HL-60 (cell line): ENCODE measurements at regions not wholly inside any gene's neighbourhood (a gene's known extent, or its start where the extent isn't known, plus 50 kb on each side); places are given as distances from the start of the nearest gene placed in this dataset.

Experiments
- DNase-seq, 2 experiments: peaks; one replicate each; pipeline ENCODE4 v3.0.0-alpha.2; 2010 to 2020; ENCODE audit warnings: low read depth in 1 of 2, low spot score in 1 of 2
- H3K27ac ChIP-seq: fragments of 250-450 bp; sonication (Bioruptor Pico); replicated peaks from 2 replicates; pipeline ENCODE4 v1.5.1; 2020; ENCODE audit warnings: mild to moderate bottlenecking, moderate library complexity
- H3K27me3 ChIP-seq: fragments of 250-450 bp; sonication (Bioruptor Pico); 2 replicates; pipeline ENCODE4 v1.5.1; 2021; ENCODE audit warnings: mild to moderate bottlenecking, moderate library complexity; ENCODE audit not compliant: insufficient read depth, poor library complexity, severe bottlenecking
- H3K4me3 ChIP-seq: replicated peaks from 2 replicates; pipeline ENCODE4 v1.5.1; 2011; ENCODE audit warnings: mild to moderate bottlenecking, control low read depth, low read length; ENCODE audit not compliant: insufficient read depth
- CTCF ChIP-seq: IDR thresholded peaks from one replicate; pipeline ENCODE4 v1.5.1; 2011; ENCODE audit warnings: low read length, control low read depth, inconsistent platforms; ENCODE audit not compliant: insufficient read depth
- GABPA ChIP-seq: IDR thresholded peaks from 2 replicates; pipeline ENCODE4 v1.6.1; 2012; ENCODE audit warnings: low read depth
- POLR2AphosphoS5 ChIP-seq: IDR thresholded peaks from 2 replicates; pipeline ENCODE4 v1.6.1; 2012; ENCODE audit warnings: low read depth
- REST ChIP-seq: IDR thresholded peaks from 2 replicates; pipeline ENCODE4 v1.6.1; 2012; ENCODE audit warnings: low read depth; ENCODE audit not compliant: insufficient replicate concordance
- SPI1 ChIP-seq: IDR thresholded peaks from 2 replicates; pipeline ENCODE4 v1.6.1; 2012; ENCODE audit warnings: low read depth, mild to moderate bottlenecking, borderline replicate concordance

DNA sequence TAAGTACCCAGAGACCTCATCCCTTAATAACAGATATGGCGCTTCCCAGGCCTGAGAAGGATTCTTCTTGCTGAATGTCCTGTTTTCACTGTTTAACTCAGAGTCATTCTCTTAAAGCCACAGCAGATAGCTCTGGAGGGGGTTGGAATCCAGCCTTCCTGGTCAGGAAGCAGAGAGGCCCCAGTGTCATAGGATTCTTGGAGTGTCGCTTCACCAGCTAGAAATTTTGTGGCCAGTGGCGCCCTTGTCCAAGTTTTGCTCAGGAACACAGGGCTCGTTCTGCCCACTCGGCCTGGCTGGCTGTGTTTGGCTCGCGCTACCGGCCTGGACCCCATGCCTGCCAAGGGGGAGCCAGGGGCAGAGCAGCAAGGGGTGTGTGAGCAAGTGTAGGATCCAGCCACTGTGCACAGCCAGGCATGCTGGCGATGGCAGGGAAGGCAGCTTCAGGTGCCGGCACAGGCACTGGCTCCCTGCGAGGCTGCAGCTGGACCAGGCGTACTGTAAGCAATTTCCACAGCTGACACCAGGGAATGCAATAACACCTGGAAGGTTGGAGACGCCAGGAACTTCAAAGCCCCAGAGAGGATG is 214.8 kb upstream of the SESN3 start:
- H3K27ac ChIP-seq: no peak overlapping the region
- no peaks in the 10 kb centered on the region for H3K27me3 ChIP-seq

DNA sequence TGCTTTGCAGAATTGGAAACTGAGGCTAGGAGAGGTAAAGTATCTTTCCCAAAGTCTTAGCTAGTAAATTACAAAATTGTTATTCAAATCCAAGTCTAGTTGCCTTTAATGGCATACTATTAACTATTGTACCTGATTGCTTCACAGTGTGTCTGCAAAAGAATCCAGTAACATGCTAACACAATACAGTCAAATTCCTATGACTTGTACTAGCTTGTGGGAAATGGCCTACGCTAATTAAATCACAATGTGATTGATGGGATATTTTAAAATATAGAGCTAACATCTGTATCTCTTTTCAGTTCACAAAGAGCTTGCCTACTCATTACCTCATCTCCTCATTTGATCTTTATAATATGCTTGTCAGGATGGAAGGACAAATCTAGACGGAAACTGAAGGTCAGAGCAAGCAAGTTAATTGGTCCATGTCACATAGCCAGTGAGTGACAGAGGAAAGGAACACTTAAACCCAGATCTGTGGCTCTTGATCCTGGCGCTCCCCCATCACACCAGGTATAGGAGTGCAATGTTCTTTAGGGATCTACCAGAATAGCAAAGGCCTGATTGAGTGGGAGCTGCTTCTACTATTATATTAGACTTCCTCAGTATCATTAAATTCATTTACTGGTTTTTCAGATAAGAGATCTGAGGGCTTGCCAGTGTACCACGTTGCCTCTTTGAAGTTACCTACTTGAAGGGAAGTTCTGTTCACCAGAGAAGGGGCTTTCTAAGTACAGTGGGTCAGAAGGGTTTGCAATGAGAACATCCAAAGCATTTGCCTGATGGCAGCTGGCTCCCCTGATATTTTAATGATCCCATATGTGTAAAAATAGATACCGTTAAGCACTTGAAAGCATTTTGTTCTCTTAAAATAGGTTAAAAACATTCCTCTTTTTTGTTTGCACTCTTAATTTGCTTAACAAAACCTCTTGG is 213.6 kb upstream of the SESN3 start:
- TF ChIP-seq GABPA (no peak), REST (no peak), SPI1 (no peak), POLR2AphosphoS5 (no peak), CTCF (no peak)
- Histone ChIP-seq H3K27ac (no peak overlapping the region), H3K27me3 (no peaks in the 10 kb centered on the region), H3K4me3 (no peak overlapping the region)
- no peak for DNase-seq

More for the DNA sequence above, 214.8 kb upstream of the SESN3 start:
- TF ChIP-seq CTCF: no peak
- TF ChIP-seq SPI1: no peak
- no peak for TF ChIP-seq POLR2AphosphoS5
- TF ChIP-seq GABPA: no peak
- no peak for TF ChIP-seq REST
- no peak overlapping the region for H3K4me3 ChIP-seq
- DNase-seq: no peak

DNA sequence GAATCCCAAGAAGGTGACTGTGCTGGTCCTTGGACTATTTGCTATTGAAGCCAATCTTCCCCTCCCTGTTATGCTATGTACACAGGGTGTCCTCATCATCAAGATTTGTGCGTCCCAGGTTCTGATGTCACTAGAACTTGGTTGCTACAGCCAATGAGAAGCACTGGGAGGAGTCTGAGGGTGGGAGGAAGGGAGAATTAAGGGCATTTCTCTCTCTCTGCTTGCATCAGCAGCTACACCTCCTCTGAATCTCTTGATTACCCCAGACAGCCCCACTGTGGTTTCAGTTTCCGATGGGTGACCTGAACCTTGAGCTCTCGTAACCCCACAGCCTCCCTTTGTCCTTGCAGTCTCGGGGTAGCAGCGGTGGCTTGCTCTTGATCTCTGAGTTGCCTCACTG is 212.4 kb upstream of the SESN3 start:
- TF ChIP-seq SPI1 (no peak), CTCF (no peak), REST (no peak), GABPA (no peak), POLR2AphosphoS5 (no peak)
- no peak overlapping the region for H3K27ac ChIP-seq
- DNase-seq: peak; percentile 32 to 75
- no peaks in the 10 kb centered on the region for H3K27me3 ChIP-seq
- no peak overlapping the region for H3K4me3 ChIP-seq
